LNCAP (cell line): ENCODE measurements at regions not wholly inside any gene's neighbourhood (a gene's known extent, or its start where the extent isn't known, plus 50 kb on each side); places are given as distances from the start of the nearest gene placed in this dataset.

ENCODE experiments used
- CTCF ChIP-seq: fragments of 450-650 bp; IDR thresholded peaks from 2 replicates; pipeline ENCODE4 v1.5.1; 2017; ENCODE audit warnings: mild to moderate bottlenecking

GRCh38 chr6:50333696-50334095, 284.0 kb upstream of the DEFB112 start:
- no peak for TF ChIP-seq CTCF

DNA sequence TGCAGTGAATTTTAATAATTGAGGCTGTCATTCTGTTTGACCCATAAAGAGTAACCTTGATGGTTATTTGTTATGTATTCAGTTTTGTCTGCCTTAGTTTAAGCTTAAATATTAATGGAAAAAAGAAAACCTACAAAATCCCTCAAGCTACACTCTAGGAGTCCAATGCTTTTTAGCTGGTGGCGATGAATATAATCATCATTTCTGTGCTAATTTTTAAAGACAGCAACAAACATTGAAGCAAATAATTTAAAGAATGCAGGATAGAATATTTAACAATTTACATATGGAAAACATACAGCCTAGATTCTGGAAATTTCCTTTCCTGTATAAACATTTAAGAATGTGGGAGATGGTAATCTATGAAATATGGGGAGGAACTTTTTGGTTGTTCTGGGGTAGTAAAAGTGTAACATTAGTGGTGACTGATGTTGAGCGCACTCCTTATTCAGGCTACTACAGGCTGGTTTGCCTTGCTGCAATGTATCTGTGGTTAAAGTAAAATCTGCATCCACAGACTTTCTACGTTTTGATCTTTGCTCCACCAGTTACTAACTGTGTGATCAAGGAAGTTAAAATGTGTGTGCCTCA, 287.9 kb upstream of the DEFB112 start:
- no peak for TF ChIP-seq CTCF

- no peak for TF ChIP-seq CTCF
Measured at GRCh38 chr6:50353603-50354002, 303.9 kb upstream of the DEFB112 start.

GRCh38 chr6:50358113-50358512, 308.4 kb upstream of the DEFB112 start:
- no peak for TF ChIP-seq CTCF

GRCh38 chr6:50361641-50362331, 312.1 kb upstream of the DEFB112 start:
- no peak for TF ChIP-seq CTCF

GRCh38 chr6:50362706-50363105, 313.0 kb upstream of the DEFB112 start:
- TF ChIP-seq CTCF = no peak

GRCh38 chr6:50369996-50370395, 320.3 kb upstream of the DEFB112 start:
- TF ChIP-seq CTCF = no peak
